ENCODE measurements at regions not wholly inside any gene's neighbourhood (a gene's known extent, or its start where the extent isn't known, plus 50 kb on each side); places are given as distances from the start of the nearest gene placed in this dataset.

- intact Hi-C loops (cut with micrococcal nuclease; ENCODE audit: unreplicated experiment): no loop called here
- no peaks in the 10 kb centered on the region for H3K9me2 ChIP-seq (ENCODE audit: insufficient read depth, low read length)
- CTCF ChIA-PET (ENCODE audit: unreplicated experiment): no interaction called here
- POLR2A ChIA-PET: no interaction called here
- H4K20me1 ChIP-seq (ENCODE audit: insufficient read depth, low read length): no peaks in the 10 kb centered on the region
- H3K4me1 ChIP-seq (ENCODE audit: insufficient read depth, low read length, poor library complexity, severe bottlenecking): no peaks in the 10 kb centered on the region
- no peaks in the 10 kb centered on the region for H3K79me2 ChIP-seq (ENCODE audit: insufficient read depth, low read depth, low read length)
- H3K36me3 ChIP-seq (ENCODE audit: insufficient read depth, low read length): no peaks in the 10 kb centered on the region
- no peak overlapping the region for H3K4me2 ChIP-seq (ENCODE audit: low read length)
- no peak for TF ChIP-seq EZH2phosphoT487 (IDR thresholded peaks at IDR 0.05; ENCODE audit: borderline replicate concordance, low read depth, low read length)
- no peak for TF ChIP-seq CTCF (conservative IDR thresholded peaks at IDR 0.05; ENCODE audit: low read length)
- H2AFZ ChIP-seq (ENCODE audit: low read length): no peak overlapping the region
- H3K27ac ChIP-seq (ENCODE audit: low read depth, low read length, poor library complexity, severe bottlenecking): no peak overlapping the region
- no peaks in the 10 kb centered on the region for H3K9me3 ChIP-seq (ENCODE audit: low read length)
- BruUV-seq (replicated peaks): no TSS peak
- no peak overlapping the region for H3K4me3 ChIP-seq (ENCODE audit: low read depth, low read length, poor library complexity, severe bottlenecking)
- DNase-seq (ENCODE audit: low spot score): no peak
These were observed 130.8 kb upstream of the SMIM31 start for GRCh38 chr4:164623099-164623498.

- Histone ChIP-seq H3K4me1 (ENCODE audit: insufficient read depth, low read length, poor library complexity, severe bottlenecking) (no peaks in the 10 kb centered on the region), H3K9me2 (ENCODE audit: insufficient read depth, low read length) (no peaks in the 10 kb centered on the region), H2AFZ (ENCODE audit: low read length) (no peak overlapping the region), H3K27ac (ENCODE audit: low read depth, low read length, poor library complexity, severe bottlenecking) (no peak overlapping the region), H4K20me1 (ENCODE audit: insufficient read depth, low read length) (no peaks in the 10 kb centered on the region), H3K36me3 (ENCODE audit: insufficient read depth, low read length) (no peaks in the 10 kb centered on the region), H3K4me2 (ENCODE audit: low read length) (no peak overlapping the region), H3K79me2 (ENCODE audit: insufficient read depth, low read depth, low read length) (no peaks in the 10 kb centered on the region), H3K4me3 (ENCODE audit: low read depth, low read length, poor library complexity, severe bottlenecking) (no peak overlapping the region), H3K9me3 (ENCODE audit: low read length) (no peaks in the 10 kb centered on the region)
- no TSS peak for BruUV-seq (replicated peaks)
- no peak for DNase-seq (ENCODE audit: low spot score)
- POLR2A ChIA-PET: no interaction called here
- TF ChIP-seq CTCF (conservative IDR thresholded peaks at IDR 0.05; ENCODE audit: low read length) (no peak), EZH2phosphoT487 (IDR thresholded peaks at IDR 0.05; ENCODE audit: borderline replicate concordance, low read depth, low read length) (no peak)
- CTCF ChIA-PET (ENCODE audit: unreplicated experiment): no interaction called here
- intact Hi-C loops (cut with micrococcal nuclease; ENCODE audit: unreplicated experiment): no loop called here
These were observed 114.9 kb upstream of the SMIM31 start for GRCh38 chr4:164639001-164639400.

- Histone ChIP-seq H3K9me2 (ENCODE audit: insufficient read depth, low read length) (no peaks in the 10 kb centered on the region), H3K4me3 (ENCODE audit: low read depth, low read length, poor library complexity, severe bottlenecking) (no peak overlapping the region), H3K4me2 (ENCODE audit: low read length) (no peak overlapping the region), H3K4me1 (ENCODE audit: insufficient read depth, low read length, poor library complexity, severe bottlenecking) (no peaks in the 10 kb centered on the region), H3K79me2 (ENCODE audit: insufficient read depth, low read depth, low read length) (no peaks in the 10 kb centered on the region), H2AFZ (ENCODE audit: low read length) (no peak overlapping the region), H3K36me3 (ENCODE audit: insufficient read depth, low read length) (no peaks in the 10 kb centered on the region), H4K20me1 (ENCODE audit: insufficient read depth, low read length) (no peaks in the 10 kb centered on the region), H3K27ac (ENCODE audit: low read depth, low read length, poor library complexity, severe bottlenecking) (no peak overlapping the region), H3K9me3 (ENCODE audit: low read length) (no peaks in the 10 kb centered on the region)
- BruUV-seq (replicated peaks): no TSS peak
- intact Hi-C loops (cut with micrococcal nuclease; ENCODE audit: unreplicated experiment): no loop called here
- ChIA-PET CTCF (ENCODE audit: unreplicated experiment) (no interaction called here), POLR2A (interaction anchor here (0.6 to 1.6 kb wide), 2 partner anchors 9 to 314 kb away, joined by 3 read pairs; no protein-coding TSS in a partner anchor)
- no peak for DNase-seq (ENCODE audit: low spot score)
- TF ChIP-seq EZH2phosphoT487 (IDR thresholded peaks at IDR 0.05; ENCODE audit: borderline replicate concordance, low read depth, low read length) (no peak), CTCF (conservative IDR thresholded peaks at IDR 0.05; ENCODE audit: low read length) (no peak)
These were observed 105.6 kb upstream of the SMIM31 start for GRCh38 chr4:164648151-164648848.

Data from OCI-LY7 (cell line).